ENCODE measurements at regions not wholly inside any gene's neighbourhood (a gene's known extent, or its start where the extent isn't known, plus 50 kb on each side); places are given as distances from the start of the nearest gene placed in this dataset.

GRCh38 chr18:60069145-60069544, 169.3 kb downstream of the PMAIP1 start:
- RAD21 ChIA-PET (ENCODE audit: unreplicated experiment), result no interaction called here
- SMC1A ChIA-PET (ENCODE audit: uncharacterized antibody, unreplicated experiment), result interaction anchor here (1.0 kb wide), 1 partner anchor 12 kb away, joined by 3 read pairs; no protein-coding TSS in a partner anchor
- Histone ChIP-seq H3K27ac (ENCODE audit: control insufficient read depth, insufficient read depth) (no peak overlapping the region), H3K79me2 (ENCODE audit: control insufficient read depth, insufficient read depth, low read length) (no peaks in the 10 kb centered on the region), H3K36me3 (ENCODE audit: control insufficient read depth in 2 of 2, insufficient read depth in 2 of 2, low read length in 1 of 2) (no peaks in the 10 kb centered on the region), H3K4me2 (ENCODE audit: control insufficient read depth, insufficient read depth) (no peak overlapping the region), H2AFZ (ENCODE audit: control insufficient read depth, low read depth, low read length) (no peak overlapping the region), H3K9me3 (replicated peaks; ENCODE audit: control insufficient read depth, insufficient read depth, low read length) (no peaks in the 10 kb centered on the region), H3K9ac (ENCODE audit: control insufficient read depth, insufficient read depth, low read length) (no peak overlapping the region), H3K27me3 (replicated peaks in 1 of 2; ENCODE audit: control insufficient read depth in 2 of 2, insufficient read depth in 2 of 2, low read length in 1 of 2) (no peaks in the 10 kb centered on the region), H4K20me1 (ENCODE audit: control insufficient read depth, insufficient read depth) (no peaks in the 10 kb centered on the region), H3K4me3 (no peak overlapping the region), H3K4me1 (ENCODE audit: control insufficient read depth, insufficient read depth, low read length) (no peaks in the 10 kb centered on the region)
- POLR2A ChIA-PET, result no interaction called here
- no TSS peak for BruUV-seq (replicated peaks)
- no peak for ATAC-seq
- in situ Hi-C loops (cut with MboI), result no loop called here
- 0% methylated on average over 2 of the region's 2 CpGs for WGBS (ENCODE audit: insufficient coverage, insufficient replicate concordance, low lambda C conversion rate, missing lambda C conversion rate)
- DNase-seq (ENCODE audit: low read depth, low spot score), result no peak
- intact Hi-C loops (cut with micrococcal nuclease; ENCODE audit: unreplicated experiment), result no loop called here
- CTCF ChIA-PET, result no interaction called here
- FAIRE-seq, result no peak
- TF ChIP-seq, protein P1, sequence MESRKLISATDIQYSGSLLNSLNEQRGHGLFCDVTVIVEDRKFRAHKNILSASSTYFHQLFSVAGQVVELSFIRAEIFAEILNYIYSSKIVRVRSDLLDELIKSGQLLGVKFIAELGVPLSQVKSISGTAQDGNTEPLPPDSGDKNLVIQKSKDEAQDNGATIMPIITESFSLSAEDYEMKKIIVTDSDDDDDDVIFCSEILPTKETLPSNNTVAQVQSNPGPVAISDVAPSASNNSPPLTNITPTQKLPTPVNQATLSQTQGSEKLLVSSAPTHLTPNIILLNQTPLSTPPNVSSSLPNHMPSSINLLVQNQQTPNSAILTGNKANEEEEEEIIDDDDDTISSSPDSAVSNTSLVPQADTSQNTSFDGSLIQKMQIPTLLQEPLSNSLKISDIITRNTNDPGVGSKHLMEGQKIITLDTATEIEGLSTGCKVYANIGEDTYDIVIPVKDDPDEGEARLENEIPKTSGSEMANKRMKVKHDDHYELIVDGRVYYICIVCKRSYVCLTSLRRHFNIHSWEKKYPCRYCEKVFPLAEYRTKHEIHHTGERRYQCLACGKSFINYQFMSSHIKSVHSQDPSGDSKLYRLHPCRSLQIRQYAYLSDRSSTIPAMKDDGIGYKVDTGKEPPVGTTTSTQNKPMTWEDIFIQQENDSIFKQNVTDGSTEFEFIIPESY (IDR thresholded peaks at IDR 0.05), result no peak
- TF ChIP-seq TAF1 (IDR thresholded peaks at IDR 0.05; ENCODE audit: borderline replicate concordance, low read depth, low read length) (no peak), NR2F1 (conservative IDR thresholded peaks at IDR 0.05) (no peak), CEBPZ (IDR thresholded peaks at IDR 0.05; ENCODE audit: low read depth, low read length) (no peak), ZNF384 (IDR thresholded peaks at IDR 0.05; ENCODE audit: borderline replicate concordance, low read depth, low read length) (no peak), EGR1 (IDR thresholded peaks at IDR 0.05; ENCODE audit: borderline replicate concordance in 1 of 2, low read depth in 2 of 2, low read length in 2 of 2) (no peak), NR2C2 (IDR thresholded peaks at IDR 0.05; ENCODE audit: borderline replicate concordance, control insufficient read depth, insufficient read length, low read depth) (no peak)
- TF ChIP-seq, protein P2, sequence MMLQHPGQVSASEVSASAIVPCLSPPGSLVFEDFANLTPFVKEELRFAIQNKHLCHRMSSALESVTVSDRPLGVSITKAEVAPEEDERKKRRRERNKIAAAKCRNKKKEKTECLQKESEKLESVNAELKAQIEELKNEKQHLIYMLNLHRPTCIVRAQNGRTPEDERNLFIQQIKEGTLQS (IDR thresholded peaks at IDR 0.05; ENCODE audit: borderline replicate concordance, extremely low read depth, low read depth, low read length), result no peak
- TF ChIP-seq, protein P3, sequence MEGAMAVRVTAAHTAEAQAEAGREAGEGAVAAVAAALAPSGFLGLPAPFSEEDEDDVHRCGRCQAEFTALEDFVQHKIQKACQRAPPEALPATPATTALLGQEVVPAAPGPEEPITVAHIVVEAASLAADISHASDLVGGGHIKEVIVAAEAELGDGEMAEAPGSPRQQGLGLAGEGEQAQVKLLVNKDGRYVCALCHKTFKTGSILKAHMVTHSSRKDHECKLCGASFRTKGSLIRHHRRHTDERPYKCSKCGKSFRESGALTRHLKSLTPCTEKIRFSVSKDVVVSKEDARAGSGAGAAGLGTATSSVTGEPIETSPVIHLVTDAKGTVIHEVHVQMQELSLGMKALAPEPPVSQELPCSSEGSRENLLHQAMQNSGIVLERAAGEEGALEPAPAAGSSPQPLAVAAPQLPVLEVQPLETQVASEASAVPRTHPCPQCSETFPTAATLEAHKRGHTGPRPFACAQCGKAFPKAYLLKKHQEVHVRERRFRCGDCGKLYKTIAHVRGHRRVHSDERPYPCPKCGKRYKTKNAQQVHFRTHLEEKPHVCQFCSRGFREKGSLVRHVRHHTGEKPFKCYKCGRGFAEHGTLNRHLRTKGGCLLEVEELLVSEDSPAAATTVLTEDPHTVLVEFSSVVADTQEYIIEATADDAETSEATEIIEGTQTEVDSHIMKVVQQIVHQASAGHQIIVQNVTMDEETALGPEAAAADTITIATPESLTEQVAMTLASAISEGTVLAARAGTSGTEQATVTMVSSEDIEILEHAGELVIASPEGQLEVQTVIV (IDR thresholded peaks at IDR 0.05; ENCODE audit: borderline replicate concordance, partially characterized antibody), result no peak

Data from GM12878 (cell line).